ENCODE measurements at regions not wholly inside any gene's neighbourhood (a gene's known extent, or its start where the extent isn't known, plus 50 kb on each side); places are given as distances from the start of the nearest gene placed in this dataset.

DNA sequence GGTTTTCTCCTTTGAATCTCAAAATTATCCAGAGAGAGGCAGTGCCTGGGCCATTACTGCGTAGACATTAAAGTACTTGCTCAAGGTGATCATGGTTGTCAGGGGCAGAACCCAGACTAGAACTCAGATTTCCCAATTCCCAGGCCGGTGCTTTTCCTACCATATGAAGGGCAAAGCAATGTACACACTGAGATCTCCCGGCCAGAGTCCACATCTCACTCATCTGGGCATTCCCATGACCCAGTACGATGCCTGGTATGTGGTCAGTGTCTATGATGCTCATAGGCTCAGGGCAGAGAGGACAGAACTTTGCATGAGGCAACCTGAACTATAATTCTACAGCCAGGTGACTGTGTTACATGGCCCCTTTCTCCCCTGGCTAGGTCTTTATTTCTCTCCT is 531.4 kb downstream of the TDRD15 start:
- no peak overlapping the region for H3K4me3 ChIP-seq (ENCODE audit: low read depth, low read length)
- TF ChIP-seq CTCF (IDR thresholded peaks at IDR 0.05; ENCODE audit: insufficient read depth, low read length): no peak
- no peak for DNase-seq (ENCODE audit: low read depth)

GRCh38 chr2:21656330-21657075 is 532.7 kb downstream of the TDRD15 start:
- no peak overlapping the region for H3K4me3 ChIP-seq (ENCODE audit: low read depth, low read length)
- no peak for TF ChIP-seq CTCF (IDR thresholded peaks at IDR 0.05; ENCODE audit: insufficient read depth, low read length)
- no peak for DNase-seq (ENCODE audit: low read depth)

GRCh38 chr2:21657445-21657844 is 533.7 kb downstream of the TDRD15 start:
- DNase-seq (ENCODE audit: low read depth): no peak
- no peak for TF ChIP-seq CTCF (IDR thresholded peaks at IDR 0.05; ENCODE audit: insufficient read depth, low read length)

GRCh38 chr2:21658269-21658668 is 534.5 kb downstream of the TDRD15 start:
- DNase-seq (ENCODE audit: low read depth): no peak
- no peak for TF ChIP-seq CTCF (IDR thresholded peaks at IDR 0.05; ENCODE audit: insufficient read depth, low read length)
- no peak overlapping the region for H3K4me3 ChIP-seq (ENCODE audit: low read depth, low read length)

More at GRCh38 chr2:21657445-21657844, 533.7 kb downstream of the TDRD15 start:
- no peak overlapping the region for H3K4me3 ChIP-seq (ENCODE audit: low read depth, low read length)

GRCh38 chr2:21658907-21659477 is 535.2 kb downstream of the TDRD15 start:
- H3K4me3 ChIP-seq (ENCODE audit: low read depth, low read length): no peak overlapping the region
- TF ChIP-seq CTCF (IDR thresholded peaks at IDR 0.05; ENCODE audit: insufficient read depth, low read length): no peak
- no peak for DNase-seq (ENCODE audit: low read depth)

DNA sequence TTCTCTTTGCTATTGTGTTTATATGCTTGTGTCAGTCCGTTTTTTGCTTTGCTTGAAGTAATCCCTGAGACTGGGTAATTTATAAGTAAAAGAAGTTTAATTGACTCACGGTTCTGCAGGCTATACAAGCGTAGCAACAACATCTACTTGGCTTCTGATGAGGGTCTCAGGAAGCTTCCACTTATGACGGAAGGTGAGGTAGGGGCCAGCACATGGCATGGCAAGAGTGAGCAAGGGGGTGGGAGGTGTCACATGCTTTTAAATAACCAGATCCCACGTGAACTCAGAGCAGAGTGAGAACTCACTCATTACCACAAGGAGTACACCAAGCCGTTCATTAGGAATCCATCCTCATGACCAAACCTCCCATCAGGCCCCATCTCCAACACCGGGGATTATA is 540.3 kb downstream of the TDRD15 start:
- no peak for DNase-seq (ENCODE audit: low read depth)
- H3K4me3 ChIP-seq (ENCODE audit: low read depth, low read length): no peak overlapping the region
- TF ChIP-seq CTCF (IDR thresholded peaks at IDR 0.05; ENCODE audit: insufficient read depth, low read length): no peak

Measured in fibroblast of the aortic adventitia (primary cell).